ENCODE measurements at regions not wholly inside any gene's neighbourhood (a gene's known extent, or its start where the extent isn't known, plus 50 kb on each side); places are given as distances from the start of the nearest gene placed in this dataset.
A peak's percentile ranks its signal among the peaks of the same experiment; 100 is the strongest.

DNA sequence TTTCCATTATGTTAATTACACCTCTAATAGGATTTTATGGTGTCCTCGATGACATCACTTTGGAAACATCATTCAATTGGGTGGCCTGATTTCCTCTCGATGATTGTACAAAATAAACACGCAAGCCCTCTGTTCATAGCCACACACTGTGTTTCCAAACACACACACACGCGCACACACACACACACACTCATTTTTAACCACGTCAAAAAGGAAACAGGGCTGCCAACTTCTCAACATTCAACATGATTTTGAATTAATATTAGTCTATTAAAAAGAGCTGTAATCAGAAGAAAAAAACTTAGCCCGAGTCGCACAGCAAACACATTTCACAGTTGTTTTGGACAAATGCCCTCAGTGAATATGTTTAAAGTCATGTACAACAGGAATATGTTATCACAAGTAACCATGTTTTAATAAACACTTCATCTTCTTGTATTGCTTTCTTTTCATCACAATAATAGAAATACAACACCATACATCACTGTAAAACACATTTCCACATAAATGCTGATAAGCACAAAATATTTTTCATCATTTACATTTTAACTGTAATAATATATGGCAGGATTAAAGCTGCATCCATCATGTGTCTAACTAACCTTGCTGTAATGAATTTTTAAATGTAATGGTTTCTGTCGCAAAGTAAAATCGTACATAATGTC, 219.1 kb upstream of the IRX3 start:
- ATAC-seq: no peak

DNA sequence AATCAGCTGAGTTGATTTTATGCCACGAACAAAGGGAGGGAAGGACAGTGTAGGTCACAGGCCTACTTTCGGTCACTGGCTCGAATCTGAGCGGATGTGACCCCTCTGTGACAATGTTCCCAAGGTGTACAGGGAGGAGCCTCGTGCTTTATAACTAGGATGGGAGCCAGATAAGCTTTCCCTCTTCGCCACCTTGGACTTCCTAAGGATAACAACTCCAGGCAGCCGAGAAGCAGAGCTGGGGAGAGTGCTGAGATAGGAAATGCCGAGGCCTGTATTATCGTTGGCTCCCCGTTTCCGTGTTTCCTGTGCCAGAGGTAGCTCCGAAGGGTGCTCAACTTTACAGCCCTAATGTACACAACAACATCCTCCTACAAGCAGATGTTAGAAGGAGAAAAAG, 217.8 kb upstream of the IRX3 start:
- ATAC-seq (peak; percentile 56 to 83 (median 61)), DNase-seq (peak in 4 of 5 donors; percentile 44 to 47 (median 46))
- Histone ChIP-seq H3K9me3 (no peaks in the 10 kb centered on the region), H3K27ac (peak overlapping the region in 9 of 12 donors; percentile 33 to 87 (median 69)), H3K4me1 (peaks cover 0 to 64% (median 29%) of the 10 kb centered on the region in 12 donors), H3K36me3 (no peaks in the 10 kb centered on the region), H3K27me3 (no peaks in the 10 kb centered on the region), H3K4me3 (no peak overlapping the region)
- intact Hi-C loops (cut with DNase I): loop anchor here in 8 of 10 donors (2.0 to 10.0 kb wide), 11 partner anchors 82 to 430 kb away; partner anchors contain the start of genes IRX3 (in 7 of the 8) and IRX5 (in 3 of the 8)
- WGBS, 4 donors: 35 to 43% (median 36%) methylated on average over 12 of the region's 12 CpGs
- no peak for TF ChIP-seq POLR2A (IDR thresholded peaks at IDR 0.05)
- TF ChIP-seq, protein P1, sequence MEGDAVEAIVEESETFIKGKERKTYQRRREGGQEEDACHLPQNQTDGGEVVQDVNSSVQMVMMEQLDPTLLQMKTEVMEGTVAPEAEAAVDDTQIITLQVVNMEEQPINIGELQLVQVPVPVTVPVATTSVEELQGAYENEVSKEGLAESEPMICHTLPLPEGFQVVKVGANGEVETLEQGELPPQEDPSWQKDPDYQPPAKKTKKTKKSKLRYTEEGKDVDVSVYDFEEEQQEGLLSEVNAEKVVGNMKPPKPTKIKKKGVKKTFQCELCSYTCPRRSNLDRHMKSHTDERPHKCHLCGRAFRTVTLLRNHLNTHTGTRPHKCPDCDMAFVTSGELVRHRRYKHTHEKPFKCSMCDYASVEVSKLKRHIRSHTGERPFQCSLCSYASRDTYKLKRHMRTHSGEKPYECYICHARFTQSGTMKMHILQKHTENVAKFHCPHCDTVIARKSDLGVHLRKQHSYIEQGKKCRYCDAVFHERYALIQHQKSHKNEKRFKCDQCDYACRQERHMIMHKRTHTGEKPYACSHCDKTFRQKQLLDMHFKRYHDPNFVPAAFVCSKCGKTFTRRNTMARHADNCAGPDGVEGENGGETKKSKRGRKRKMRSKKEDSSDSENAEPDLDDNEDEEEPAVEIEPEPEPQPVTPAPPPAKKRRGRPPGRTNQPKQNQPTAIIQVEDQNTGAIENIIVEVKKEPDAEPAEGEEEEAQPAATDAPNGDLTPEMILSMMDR (IDR thresholded peaks at IDR 0.05): no peak

More for the DNA sequence above, 219.1 kb upstream of the IRX3 start:
- Histone ChIP-seq H3K36me3 (no peaks in the 10 kb centered on the region), H3K27ac (peak overlapping the region in 6 of 12 donors; percentile 65 to 87 (median 75)), H3K27me3 (no peaks in the 10 kb centered on the region), H3K4me3 (no peak overlapping the region), H3K4me1 (peaks cover 0 to 63% (median 30%) of the 10 kb centered on the region in 12 donors), H3K9me3 (no peaks in the 10 kb centered on the region)
- no peak for DNase-seq
- TF ChIP-seq, protein P1 (IDR thresholded peaks at IDR 0.05): no peak
- no peak for TF ChIP-seq POLR2A (IDR thresholded peaks at IDR 0.05)
- WGBS, 4 donors: 51 to 64% (median 58%) methylated on average over 10 of the region's 10 CpGs
- intact Hi-C loops (cut with DNase I): loop anchor here in 7 of 10 donors (2.0 to 10.0 kb wide), 5 partner anchors 129 to 429 kb away; partner anchors contain the start of genes IRX3 (in 3 of the 7) and IRX5 (in 2 of the 7)

DNA sequence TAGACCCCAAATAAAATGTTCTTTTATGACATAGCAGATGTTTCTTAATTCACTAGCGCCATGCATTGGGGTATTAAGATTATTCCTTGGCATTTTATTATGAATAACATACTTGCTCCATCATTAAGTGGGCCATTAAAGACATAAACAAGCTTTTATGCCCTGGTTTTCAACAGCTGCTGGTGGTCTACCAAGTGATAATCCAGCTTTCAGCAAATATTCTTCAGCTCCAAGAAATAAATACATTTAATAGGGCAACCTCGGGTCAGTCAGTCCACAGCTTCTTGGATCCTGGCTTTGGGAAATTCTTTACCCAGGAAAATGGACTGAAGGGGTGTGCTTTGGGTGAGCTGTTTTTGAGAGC, 217.3 kb upstream of the IRX3 start:
- WGBS, 4 donors: 60 to 69% (median 67%) methylated on average over 2 of the region's 2 CpGs
- TF ChIP-seq, protein P1 (IDR thresholded peaks at IDR 0.05): no peak
- no peak for TF ChIP-seq POLR2A (IDR thresholded peaks at IDR 0.05)
- ATAC-seq (no peak), DNase-seq (no peak)
- Histone ChIP-seq H3K4me1 (peaks cover 0 to 65% (median 31%) of the 10 kb centered on the region in 12 donors), H3K36me3 (no peaks in the 10 kb centered on the region), H3K9me3 (peaks cover 0 to 1% (median 0%) of the 10 kb centered on the region in 12 donors), H3K27ac (peak overlapping the region in 8 of 12 donors; percentile 54 to 87 (median 70)), H3K27me3 (no peaks in the 10 kb centered on the region), H3K4me3 (no peak overlapping the region)
- intact Hi-C loops (cut with DNase I): loop anchor here in 8 of 10 donors (2.0 to 10.0 kb wide), 11 partner anchors 82 to 431 kb away; partner anchors contain the start of genes IRX3 (in 7 of the 8) and IRX5 (in 3 of the 8)
